ENCODE measurements at regions not wholly inside any gene's neighbourhood (a gene's known extent, or its start where the extent isn't known, plus 50 kb on each side); places are given as distances from the start of the nearest gene placed in this dataset.

DNA sequence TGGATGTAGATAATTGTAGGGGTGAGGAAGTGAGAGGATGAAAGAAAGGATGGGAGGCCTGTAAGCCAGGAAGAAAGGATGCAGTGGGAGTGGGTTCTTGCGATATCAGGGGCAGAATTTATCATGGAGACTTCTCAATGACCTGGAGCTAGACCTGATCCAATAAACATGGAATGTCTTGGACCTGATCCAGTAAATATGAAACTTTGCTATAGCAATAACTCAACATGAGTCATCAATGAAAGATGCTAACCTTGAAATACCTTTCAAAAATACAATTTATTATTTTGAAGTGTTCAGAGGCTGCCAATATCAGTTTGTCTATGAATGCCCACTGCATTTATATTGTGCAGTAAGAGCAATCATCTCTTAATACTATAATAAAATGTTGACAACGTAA is 279.5 kb downstream of the POU4F1 start:
- no peak for TF ChIP-seq CTCF (IDR thresholded peaks at IDR 0.05)

DNA sequence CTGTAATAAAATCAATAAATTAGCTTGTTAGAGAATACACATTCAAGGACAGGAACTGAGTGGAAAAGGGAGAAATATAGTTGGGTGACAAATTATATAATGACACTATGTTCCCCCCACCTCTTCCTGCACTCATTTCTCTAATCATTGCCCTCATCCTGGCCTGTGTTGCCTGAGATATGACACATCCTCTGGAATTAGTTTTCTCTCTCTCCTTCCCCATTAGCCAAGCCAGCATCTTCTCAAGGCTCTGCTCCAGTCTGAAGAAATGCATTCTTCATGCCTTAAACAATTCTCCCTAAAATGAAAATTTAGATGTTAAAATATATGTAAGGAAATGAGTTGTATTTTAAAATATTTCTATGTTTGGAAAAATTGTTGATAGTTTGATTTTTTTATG is 280.3 kb downstream of the POU4F1 start:
- TF ChIP-seq CTCF (IDR thresholded peaks at IDR 0.05) = no peak

GRCh38 chr13:78319101-78319627 is 284.2 kb downstream of the POU4F1 start:
- TF ChIP-seq CTCF (IDR thresholded peaks at IDR 0.05) = no peak

GRCh38 chr13:78317030-78317429 is 286.3 kb downstream of the POU4F1 start:
- peak; percentile 49 for TF ChIP-seq CTCF (IDR thresholded peaks at IDR 0.05)

DNA sequence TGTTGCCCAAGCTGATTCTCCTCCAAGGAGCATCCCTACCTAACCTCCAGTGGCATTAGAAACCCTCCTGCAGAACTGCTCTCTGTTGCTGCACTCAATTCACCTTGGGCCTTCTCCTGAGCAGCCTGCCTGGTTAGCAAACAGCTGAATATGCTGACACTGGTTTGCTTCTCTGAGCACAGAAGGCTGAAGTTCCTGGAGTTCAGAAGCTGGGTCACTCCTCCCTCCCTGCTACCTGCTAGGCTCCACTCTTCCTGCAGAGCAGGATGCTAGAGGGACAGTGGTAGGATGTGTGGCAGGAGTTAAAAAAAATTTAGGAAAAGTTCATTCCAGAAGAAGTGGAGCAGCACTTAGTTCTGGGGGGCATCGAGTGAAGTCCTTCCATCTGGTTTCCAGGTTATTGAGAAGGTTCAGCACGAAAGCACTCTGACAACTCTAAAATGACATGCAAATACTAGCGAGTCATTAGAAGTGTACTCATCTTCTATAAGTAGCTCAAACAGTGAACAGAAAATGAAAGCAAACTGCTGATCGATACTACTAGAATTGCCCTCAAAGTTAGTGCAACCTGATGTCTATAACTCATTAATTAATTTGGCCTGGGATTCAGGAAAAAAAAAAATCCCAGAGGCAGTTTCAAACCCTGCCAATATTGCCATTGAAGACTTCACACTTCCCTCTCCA is 293.7 kb downstream of the POU4F1 start:
- TF ChIP-seq CTCF (IDR thresholded peaks at IDR 0.05) = no peak

GRCh38 chr13:78306519-78307206 is 296.7 kb downstream of the POU4F1 start:
- TF ChIP-seq CTCF (IDR thresholded peaks at IDR 0.05) = no peak

DNA sequence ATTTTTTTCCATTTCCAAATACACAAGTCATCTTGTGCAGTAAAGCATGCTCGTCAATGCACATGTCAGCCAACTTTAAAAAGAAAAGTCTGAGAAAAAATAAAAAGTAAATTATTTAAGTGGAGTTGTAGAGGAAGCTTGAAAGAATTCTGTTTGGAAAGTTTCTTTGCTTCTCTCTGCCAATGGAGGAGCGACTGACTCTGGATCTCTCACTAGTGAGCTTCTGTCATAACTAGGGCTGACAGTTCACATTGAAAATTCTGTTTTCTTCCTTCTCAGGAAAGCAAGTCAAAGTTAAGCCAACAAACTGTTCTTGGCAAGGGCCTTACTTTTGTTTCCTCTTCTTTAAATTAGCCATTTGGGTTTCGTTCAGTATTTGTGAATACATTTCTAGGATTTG is 298.2 kb downstream of the POU4F1 start:
- TF ChIP-seq CTCF (IDR thresholded peaks at IDR 0.05) = no peak

Measured in LNCAP (cell line).